Psoas muscle (tissue), 7 donors: ENCODE measurements at regions not wholly inside any gene's neighbourhood (a gene's known extent, or its start where the extent isn't known, plus 50 kb on each side); places are given as distances from the start of the nearest gene placed in this dataset.

Experiments used
- ATAC-seq, 4 donors: fragments of 200-7000 bp; cut with Tn5 transposase; one replicate each; pipeline ENCODE4 v1.9.1; 2020; ENCODE audit warnings: moderate library complexity in 3 of 4, mild to moderate bottlenecking in 2 of 4
- DNase-seq, 2 donors: peaks; one replicate each; pipeline ENCODE4 v3.0.0-alpha.2; 2020
- H3K27ac ChIP-seq: fragments of 200-600 bp; one replicate; pipeline ENCODE4 v1.8.0; 2022
- H3K27me3 ChIP-seq, 3 donors: fragments of 200-600 bp in 1 of 3; one replicate each; pipeline versions ENCODE4 v1.6.1 to v1.8.0; 2013 to 2022; ENCODE audit warnings: low read length in 2 of 3, mild to moderate bottlenecking in 2 of 3, moderate library complexity in 1 of 3; ENCODE audit not compliant: insufficient read depth in 3 of 3
- H3K36me3 ChIP-seq, 2 donors: fragments of 200-600 bp in 1 of 2; one replicate each; pipeline versions ENCODE4 v1.6.1 to v1.8.0; 2013 to 2022; ENCODE audit warnings: low read depth in 1 of 2, mild to moderate bottlenecking in 1 of 2, moderate library complexity in 1 of 2; ENCODE audit not compliant: insufficient read depth in 1 of 2
- H3K4me1 ChIP-seq: fragments of 200-600 bp; one replicate; pipeline ENCODE4 v1.8.0; 2022
- H3K4me3 ChIP-seq: fragments of 200-600 bp; one replicate; pipeline ENCODE4 v1.8.0; 2022; ENCODE audit warnings: mild to moderate bottlenecking
- H3K9me3 ChIP-seq: fragments of 200-600 bp; one replicate; pipeline ENCODE4 v1.8.0; 2022
- CTCF ChIP-seq: fragments of 200-600 bp; IDR thresholded peaks from one replicate; pipeline ENCODE4 v1.8.0; 2022; ENCODE audit warnings: antibody characterized with exemption
- WGBS, 3 donors: extraction: QIAGEN DNeasy Blood & Tissue Kit; methylation state at CpG; one replicate each; pipeline versions ENCODE4 v1.1.6 to v1.1.7; 2013; 5-methylcytosine and 5-hydroxymethylcytosine counted together
- intact Hi-C, 2 donors: fragments of 100-400 bp; cut with DNase I; formaldehyde crosslinking; loops; one replicate each; pipeline versions ENCODE4 v1.11.0 to v1.14.2; 2022
- donor health status: healthy with polysubstance abuse.
- donor health status: DM: no; HTN: no; CAD: no; lungs with moderate emphysema.
- donor health status: Bipolar disorder and iron deficiency.
- donor health status: healthy.
- donor health status: DM: yes; HTN: yes; CAD: no.
- donor health status: DM: no; HTN: no; CAD: no.
- donor health status: DM: yes; HTN: yes; CAD: no.

DNA sequence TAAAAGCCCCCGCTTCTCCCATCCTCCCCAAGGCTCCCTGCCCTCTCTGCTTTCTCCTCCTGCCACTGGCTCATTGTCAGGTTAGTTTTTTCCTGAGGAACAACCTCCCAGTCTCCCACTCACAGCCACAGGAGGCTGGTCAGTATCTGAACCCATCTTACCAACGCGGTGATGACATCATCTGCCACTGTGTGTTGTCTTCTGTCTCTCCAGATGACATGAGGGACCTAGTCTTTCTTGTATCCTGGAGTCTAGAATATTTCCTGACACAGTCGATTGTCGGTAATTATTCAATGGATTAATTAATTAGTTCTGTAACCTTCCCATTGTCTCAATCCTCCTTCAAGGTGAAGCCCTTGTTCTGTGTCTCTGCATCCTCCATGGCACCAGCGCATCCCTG lies 290.2 kb downstream of the GALR1 start:
- Histone ChIP-seq H3K4me1 (no peaks in the 10 kb centered on the region), H3K36me3 (no peaks in the 10 kb centered on the region), H3K27me3 (no peaks in the 10 kb centered on the region), H3K27ac (no peak overlapping the region), H3K9me3 (no peaks in the 10 kb centered on the region), H3K4me3 (no peak overlapping the region)
- intact Hi-C loops, result no loop called here
- WGBS, 3 donors, result 90 to 95% (median 91%) methylated on average over 6 of the region's 6 CpGs
- no peak for TF ChIP-seq CTCF
- DNase-seq, result no peak
- ATAC-seq, result no peak

DNA sequence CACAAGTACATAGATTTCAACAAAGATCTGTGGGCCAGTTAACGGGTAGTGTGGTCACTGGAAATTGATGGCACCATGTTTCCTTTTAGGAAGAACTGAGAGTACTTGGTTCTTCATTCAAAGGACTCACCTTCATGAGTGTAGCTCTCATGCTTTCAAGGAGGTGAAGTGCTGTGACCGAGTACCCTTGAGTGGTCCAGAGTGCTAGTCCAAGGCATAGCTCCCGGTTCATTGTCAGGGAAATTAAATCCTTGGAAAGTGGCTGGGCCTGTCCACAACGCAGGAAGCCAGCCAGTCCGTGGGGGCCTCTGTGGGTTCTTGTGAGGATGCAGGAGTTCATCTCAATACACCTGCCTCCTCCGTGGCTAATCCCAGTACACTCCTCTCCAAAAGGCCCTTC lies 295.1 kb downstream of the GALR1 start:
- ATAC-seq (no peak), DNase-seq (no peak)
- 84 to 86% (median 86%) methylated on average over 6 of the region's 6 CpGs for WGBS, 3 donors
- no peaks in the 10 kb centered on the region for H3K36me3 ChIP-seq
- TF ChIP-seq CTCF, result no peak
- H3K27me3 ChIP-seq, result no peaks in the 10 kb centered on the region
- no peak overlapping the region for H3K4me3 ChIP-seq
- H3K4me1 ChIP-seq, result no peaks in the 10 kb centered on the region
- H3K27ac ChIP-seq, result no peak overlapping the region
- intact Hi-C loops, result no loop called here
- H3K9me3 ChIP-seq, result no peaks in the 10 kb centered on the region

GRCh38 chr18:77547757-77548156 lies 298.1 kb downstream of the GALR1 start:
- WGBS, 3 donors, result 30 to 33% (median 31%) methylated on average over 5 of the region's 5 CpGs
- H3K36me3 ChIP-seq, result no peaks in the 10 kb centered on the region
- no peak overlapping the region for H3K27ac ChIP-seq

DNA sequence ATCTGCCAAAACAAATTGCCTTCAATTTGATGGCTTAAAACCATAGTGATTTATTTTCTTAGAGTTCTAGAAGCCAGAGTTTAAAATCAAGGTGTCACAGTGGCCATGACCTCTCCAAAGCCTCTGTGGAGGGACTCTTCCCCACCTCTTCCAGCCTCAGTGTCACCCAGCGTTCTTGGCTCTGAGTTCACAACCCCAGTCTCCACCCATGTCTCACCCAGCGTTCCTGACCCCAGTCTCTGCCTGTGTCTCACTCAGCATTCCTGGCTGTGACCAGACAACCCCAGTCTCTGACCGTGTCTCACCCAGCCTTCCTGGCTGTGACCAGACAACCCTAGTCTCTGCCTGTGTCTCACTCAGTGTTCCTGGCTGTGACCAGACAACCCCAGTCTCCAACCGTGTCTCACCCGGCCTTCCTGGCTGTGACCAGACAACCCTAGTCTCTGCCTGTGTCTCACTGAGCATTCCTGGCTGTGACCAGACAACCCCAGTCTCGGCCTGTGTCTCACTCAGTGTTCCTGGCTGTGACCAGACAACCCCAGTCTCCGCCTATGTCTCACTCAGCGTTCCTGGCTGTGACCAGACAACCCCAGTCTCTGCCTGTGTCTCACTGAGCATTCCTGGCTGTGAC lies 299.3 kb downstream of the GALR1 start:
- H3K9me3 ChIP-seq, result no peaks in the 10 kb centered on the region
- WGBS, 3 donors, result 69 to 73% (median 71%) methylated on average over 8 of the region's 8 CpGs
- TF ChIP-seq CTCF, result no peak
- intact Hi-C loops, result no loop called here
- no peak overlapping the region for H3K27ac ChIP-seq
- no peak overlapping the region for H3K4me3 ChIP-seq
- no peaks in the 10 kb centered on the region for H3K27me3 ChIP-seq
- no peak for ATAC-seq
- no peaks in the 10 kb centered on the region for H3K36me3 ChIP-seq
- no peaks in the 10 kb centered on the region for H3K4me1 ChIP-seq
- peak; percentile 25 to 55 for DNase-seq

More at GRCh38 chr18:77547757-77548156, 298.1 kb downstream of the GALR1 start:
- no peak for DNase-seq
- ATAC-seq, result no peak
- H3K27me3 ChIP-seq, result no peaks in the 10 kb centered on the region
- TF ChIP-seq CTCF, result no peak
- H3K9me3 ChIP-seq, result no peaks in the 10 kb centered on the region
- no peaks in the 10 kb centered on the region for H3K4me1 ChIP-seq
- intact Hi-C loops, result no loop called here
- H3K4me3 ChIP-seq, result no peak overlapping the region

DNA sequence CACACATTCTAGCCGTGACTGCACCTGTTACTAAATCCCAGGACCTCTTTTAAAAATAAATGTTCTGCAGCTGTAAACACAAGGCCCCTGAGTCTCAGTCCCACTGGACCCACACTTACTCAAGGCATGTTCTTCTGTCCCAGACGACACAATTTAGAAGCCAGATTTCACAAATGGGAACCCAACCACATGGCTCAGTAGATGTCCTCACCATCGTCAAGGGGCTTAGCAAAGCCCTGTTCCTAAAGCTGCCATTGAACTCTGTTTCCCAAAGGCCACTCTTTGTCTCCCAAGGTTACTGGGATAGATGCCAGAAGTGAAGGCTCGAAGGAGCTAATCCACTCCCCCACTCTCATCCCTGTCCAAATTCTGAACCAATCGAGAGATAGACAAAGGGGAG lies 301.0 kb downstream of the GALR1 start:
- H3K27ac ChIP-seq, result no peak overlapping the region
- WGBS, 3 donors, result 12 to 30% (median 19%) methylated on average over 5 of the region's 5 CpGs
- intact Hi-C loops, result no loop called here
- no peaks in the 10 kb centered on the region for H3K4me1 ChIP-seq
- no peak for DNase-seq
- ATAC-seq, result peak in 1 of 4 donors; percentile 58
- no peak overlapping the region for H3K4me3 ChIP-seq
- H3K9me3 ChIP-seq, result no peaks in the 10 kb centered on the region
- TF ChIP-seq CTCF, result no peak
- H3K36me3 ChIP-seq, result no peaks in the 10 kb centered on the region
- H3K27me3 ChIP-seq, result no peaks in the 10 kb centered on the region
